OCI-LY3 (cell line): ENCODE measurements at regions not wholly inside any gene's neighbourhood (a gene's known extent, or its start where the extent isn't known, plus 50 kb on each side); places are given as distances from the start of the nearest gene placed in this dataset.

ENCODE experiments used
- H2AFZ ChIP-seq: fragments of 200-600, 300-600 bp; shearing (Covaris generic); 2 replicates; pipeline ENCODE4 v1.6.0; 2014; ENCODE audit warnings: antibody characterized with exemption, low read depth, low read length
- H3K27ac ChIP-seq: fragments of 200-600, 300-600 bp; sonication (generic); 2 replicates; pipeline ENCODE4 v1.5.1; 2014; ENCODE audit warnings: mild to moderate bottlenecking, low read length, moderate library complexity, mixed read lengths
- H3K27me3 ChIP-seq: fragments of 200-600, 300-600 bp; sonication (generic); 2 replicates; pipeline ENCODE4 v1.6.1; 2014; ENCODE audit warnings: low read depth, low read length, mixed read lengths
- H3K36me3 ChIP-seq: fragments of 200-600, 300-600 bp; sonication (generic); replicated peaks from 2 replicates; pipeline ENCODE3; 2014; ENCODE audit warnings: low read depth, low read length, mixed read lengths
- H3K4me1 ChIP-seq: fragments of 300-600, 200-600 bp; sonication (generic); 2 replicates; pipeline ENCODE4 v1.6.1; 2014; ENCODE audit warnings: low read length, mixed read lengths
- H3K4me2 ChIP-seq: fragments of 200-600, 300-600 bp; sonication (generic); 2 replicates; pipeline ENCODE4 v1.6.1; 2014; ENCODE audit warnings: low read length, mixed read lengths
- H3K4me3 ChIP-seq: fragments of 300-600, 200-600 bp; sonication (generic); 2 replicates; pipeline ENCODE4 v1.5.1; 2014; ENCODE audit warnings: antibody characterized with exemption, mild to moderate bottlenecking, low read length, moderate library complexity
- H3K79me2 ChIP-seq: fragments of 300-600, 200-600 bp; shearing (Covaris generic); 2 replicates; pipeline ENCODE4 v1.6.1; 2014; ENCODE audit warnings: mild to moderate bottlenecking, low read length, mixed read lengths
- H3K9ac ChIP-seq: fragments of 300-600, 200-600 bp; shearing (Covaris generic); 2 replicates; pipeline ENCODE4 v1.6.0; 2014; ENCODE audit warnings: mild to moderate bottlenecking, low read length, moderate library complexity
- H3K9me3 ChIP-seq: fragments of 200-600, 300-600 bp; shearing (Covaris generic); 2 replicates; pipeline ENCODE4 v1.6.1; 2014; ENCODE audit warnings: low read length, mixed read lengths; ENCODE audit not compliant: insufficient read depth
- H4K20me1 ChIP-seq: fragments of 200-600, 300-600 bp; sonication (generic); 2 replicates; pipeline ENCODE4 v1.6.1; 2016; ENCODE audit warnings: low read length, mixed read lengths; ENCODE audit not compliant: insufficient read depth
- EZH2phosphoT487 ChIP-seq: fragments of 200-600 bp; shearing (Covaris generic); IDR thresholded peaks from 2 replicates; pipeline ENCODE4 v1.6.1; 2018; ENCODE audit warnings: antibody characterized with exemption, mixed run types, low read depth
- TF ChIP-seq, protein P1 (sequence below): fragments of 200-600, 300-600 bp; sonication (generic); IDR thresholded peaks from 2 replicates; pipeline ENCODE4 v1.5.1; 2014; ENCODE audit warnings: antibody characterized with exemption, low read length, low read depth

DNA sequence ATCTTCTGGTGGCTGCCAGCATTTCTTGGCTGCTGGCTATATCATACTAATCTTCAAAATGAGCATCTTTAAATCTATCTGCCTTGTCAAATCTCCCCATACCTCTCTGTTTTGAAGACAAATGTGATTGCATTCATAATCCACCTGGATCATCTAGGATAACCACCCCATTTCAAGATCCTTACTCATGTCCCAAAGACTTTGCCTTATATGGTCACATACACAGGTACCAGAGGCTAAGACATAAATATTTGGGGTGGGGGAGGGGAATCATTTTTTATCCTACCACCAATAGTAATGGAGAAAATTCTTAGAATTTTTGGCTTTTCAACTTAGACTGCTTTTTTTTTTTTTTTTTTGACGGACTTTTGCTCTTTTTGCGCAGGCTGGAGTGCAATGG, 970.8 kb downstream of the PLOD2 start:
- no peak overlapping the region for H3K4me2 ChIP-seq
- H3K79me2 ChIP-seq, result no peaks in the 10 kb centered on the region
- no peaks in the 10 kb centered on the region for H3K36me3 ChIP-seq
- H3K27ac ChIP-seq, result no peak overlapping the region
- no peaks in the 10 kb centered on the region for H3K9me3 ChIP-seq
- no peak for TF ChIP-seq EZH2phosphoT487
- TF ChIP-seq, protein P1, sequence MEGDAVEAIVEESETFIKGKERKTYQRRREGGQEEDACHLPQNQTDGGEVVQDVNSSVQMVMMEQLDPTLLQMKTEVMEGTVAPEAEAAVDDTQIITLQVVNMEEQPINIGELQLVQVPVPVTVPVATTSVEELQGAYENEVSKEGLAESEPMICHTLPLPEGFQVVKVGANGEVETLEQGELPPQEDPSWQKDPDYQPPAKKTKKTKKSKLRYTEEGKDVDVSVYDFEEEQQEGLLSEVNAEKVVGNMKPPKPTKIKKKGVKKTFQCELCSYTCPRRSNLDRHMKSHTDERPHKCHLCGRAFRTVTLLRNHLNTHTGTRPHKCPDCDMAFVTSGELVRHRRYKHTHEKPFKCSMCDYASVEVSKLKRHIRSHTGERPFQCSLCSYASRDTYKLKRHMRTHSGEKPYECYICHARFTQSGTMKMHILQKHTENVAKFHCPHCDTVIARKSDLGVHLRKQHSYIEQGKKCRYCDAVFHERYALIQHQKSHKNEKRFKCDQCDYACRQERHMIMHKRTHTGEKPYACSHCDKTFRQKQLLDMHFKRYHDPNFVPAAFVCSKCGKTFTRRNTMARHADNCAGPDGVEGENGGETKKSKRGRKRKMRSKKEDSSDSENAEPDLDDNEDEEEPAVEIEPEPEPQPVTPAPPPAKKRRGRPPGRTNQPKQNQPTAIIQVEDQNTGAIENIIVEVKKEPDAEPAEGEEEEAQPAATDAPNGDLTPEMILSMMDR, result no peak
- no peaks in the 10 kb centered on the region for H3K4me1 ChIP-seq
- H2AFZ ChIP-seq, result no peak overlapping the region
- no peak overlapping the region for H3K9ac ChIP-seq
- no peaks in the 10 kb centered on the region for H4K20me1 ChIP-seq
- H3K4me3 ChIP-seq, result no peak overlapping the region
- no peaks in the 10 kb centered on the region for H3K27me3 ChIP-seq

- Histone ChIP-seq H3K27me3 (no peaks in the 10 kb centered on the region), H3K9ac (no peak overlapping the region), H4K20me1 (no peaks in the 10 kb centered on the region), H3K4me1 (no peaks in the 10 kb centered on the region), H3K79me2 (no peaks in the 10 kb centered on the region), H3K4me2 (no peak overlapping the region), H3K9me3 (no peaks in the 10 kb centered on the region), H3K36me3 (no peaks in the 10 kb centered on the region), H3K4me3 (no peak overlapping the region), H2AFZ (no peak overlapping the region), H3K27ac (no peak overlapping the region)
- TF ChIP-seq, protein P1, result no peak
- TF ChIP-seq EZH2phosphoT487, result no peak
Measured at GRCh38 chr3:145190761-145191160, 970.2 kb downstream of the PLOD2 start.

DNA sequence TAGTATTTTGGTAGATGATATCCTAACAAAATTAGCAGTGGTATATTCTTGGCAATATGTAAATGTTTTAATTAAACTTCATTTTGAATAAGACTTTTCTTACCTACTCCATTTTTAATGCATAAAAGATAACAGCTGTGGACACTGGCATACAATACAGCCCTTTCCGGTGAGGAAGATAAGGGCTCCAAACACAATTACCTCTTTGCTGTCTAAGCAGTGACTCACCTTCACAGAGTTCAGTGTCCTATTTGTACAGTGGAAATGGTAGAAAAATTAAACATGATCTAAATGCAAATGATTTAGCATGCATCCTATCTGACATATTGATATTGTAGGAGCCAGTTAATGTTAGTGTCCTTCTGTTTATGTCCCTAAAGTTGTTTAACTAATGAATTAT, 969.4 kb downstream of the PLOD2 start:
- TF ChIP-seq, protein P1, result no peak
- no peak for TF ChIP-seq EZH2phosphoT487
- no peak overlapping the region for H3K4me2 ChIP-seq

GRCh38 chr3:145197051-145197820, 963.7 kb downstream of the PLOD2 start:
- Histone ChIP-seq H3K36me3 (no peaks in the 10 kb centered on the region), H4K20me1 (no peaks in the 10 kb centered on the region), H3K27me3 (no peaks in the 10 kb centered on the region), H3K9ac (no peak overlapping the region), H3K9me3 (no peaks in the 10 kb centered on the region), H3K4me2 (no peak overlapping the region), H2AFZ (no peak overlapping the region), H3K4me3 (no peak overlapping the region), H3K79me2 (no peaks in the 10 kb centered on the region), H3K27ac (no peak overlapping the region), H3K4me1 (no peaks in the 10 kb centered on the region)
- TF ChIP-seq EZH2phosphoT487, result no peak

More for the DNA sequence above, 969.4 kb downstream of the PLOD2 start:
- Histone ChIP-seq H3K27me3 (no peaks in the 10 kb centered on the region), H3K36me3 (no peaks in the 10 kb centered on the region), H3K4me1 (no peaks in the 10 kb centered on the region), H3K9ac (no peak overlapping the region), H3K79me2 (no peaks in the 10 kb centered on the region), H4K20me1 (no peaks in the 10 kb centered on the region), H3K4me3 (no peak overlapping the region), H3K9me3 (no peaks in the 10 kb centered on the region), H2AFZ (no peak overlapping the region), H3K27ac (no peak overlapping the region)
